ENCODE measurements at regions not wholly inside any gene's neighbourhood (a gene's known extent, or its start where the extent isn't known, plus 50 kb on each side); places are given as distances from the start of the nearest gene placed in this dataset.

DNA sequence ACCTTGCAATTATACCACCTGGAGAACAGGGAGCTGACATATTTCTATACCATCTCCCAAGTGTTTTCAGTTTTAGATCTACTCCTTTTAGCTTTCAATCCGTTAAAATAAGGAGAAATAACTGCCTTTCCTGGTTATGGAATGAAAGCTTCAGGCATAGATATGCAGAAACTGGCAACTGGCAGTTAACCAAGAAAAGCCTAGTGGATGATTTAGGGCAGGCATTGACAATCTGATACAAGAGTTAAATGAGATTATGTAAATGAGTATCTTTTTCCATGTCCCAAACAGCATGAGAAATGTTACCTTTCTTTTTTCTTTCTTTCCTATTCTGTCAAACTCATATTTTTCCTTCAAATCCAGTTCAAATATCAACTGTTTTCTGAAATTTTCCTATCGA is 689.1 kb upstream of the DPPA4 start:
- TF ChIP-seq, protein P1, sequence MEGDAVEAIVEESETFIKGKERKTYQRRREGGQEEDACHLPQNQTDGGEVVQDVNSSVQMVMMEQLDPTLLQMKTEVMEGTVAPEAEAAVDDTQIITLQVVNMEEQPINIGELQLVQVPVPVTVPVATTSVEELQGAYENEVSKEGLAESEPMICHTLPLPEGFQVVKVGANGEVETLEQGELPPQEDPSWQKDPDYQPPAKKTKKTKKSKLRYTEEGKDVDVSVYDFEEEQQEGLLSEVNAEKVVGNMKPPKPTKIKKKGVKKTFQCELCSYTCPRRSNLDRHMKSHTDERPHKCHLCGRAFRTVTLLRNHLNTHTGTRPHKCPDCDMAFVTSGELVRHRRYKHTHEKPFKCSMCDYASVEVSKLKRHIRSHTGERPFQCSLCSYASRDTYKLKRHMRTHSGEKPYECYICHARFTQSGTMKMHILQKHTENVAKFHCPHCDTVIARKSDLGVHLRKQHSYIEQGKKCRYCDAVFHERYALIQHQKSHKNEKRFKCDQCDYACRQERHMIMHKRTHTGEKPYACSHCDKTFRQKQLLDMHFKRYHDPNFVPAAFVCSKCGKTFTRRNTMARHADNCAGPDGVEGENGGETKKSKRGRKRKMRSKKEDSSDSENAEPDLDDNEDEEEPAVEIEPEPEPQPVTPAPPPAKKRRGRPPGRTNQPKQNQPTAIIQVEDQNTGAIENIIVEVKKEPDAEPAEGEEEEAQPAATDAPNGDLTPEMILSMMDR (IDR thresholded peaks at IDR 0.05): no peak
- DNase-seq (ENCODE audit: low spot score): no peak
- Histone ChIP-seq H3K4me3 (no peak overlapping the region), H3K27ac (no peak overlapping the region)

DNA sequence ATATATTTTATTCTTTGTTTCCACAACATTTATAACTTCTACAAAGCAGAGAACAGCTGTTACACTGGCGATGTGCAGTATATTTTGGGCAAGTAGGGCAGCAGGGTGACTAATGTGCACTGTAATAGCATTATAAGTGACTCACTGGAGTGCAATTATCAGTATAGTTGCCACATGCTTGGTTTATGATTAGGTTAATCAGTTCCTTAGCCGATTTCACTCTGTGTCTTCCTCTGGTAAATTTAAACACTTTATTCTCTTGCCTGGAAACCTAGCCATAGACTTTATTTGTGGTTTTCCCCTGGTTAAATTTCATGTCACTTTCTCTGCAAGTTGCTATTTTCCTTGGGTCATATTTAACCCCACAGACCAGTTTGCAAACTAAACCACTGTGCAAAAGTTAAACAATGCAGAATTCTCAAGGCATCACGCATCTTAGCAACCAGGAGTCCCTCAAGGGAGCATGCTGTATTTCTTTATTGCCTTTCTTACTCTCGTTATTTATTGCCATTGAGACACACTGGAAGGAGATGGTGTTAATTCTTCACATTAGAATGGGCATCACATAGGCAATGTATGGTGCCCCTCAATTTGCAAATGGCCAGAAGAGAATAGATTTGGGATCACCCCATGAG is 690.2 kb upstream of the DPPA4 start:
- H3K27ac ChIP-seq: no peak overlapping the region
- TF ChIP-seq, protein P1 (IDR thresholded peaks at IDR 0.05): no peak
- no peak overlapping the region for H3K4me3 ChIP-seq
- no peak for DNase-seq (ENCODE audit: low spot score)

DNA sequence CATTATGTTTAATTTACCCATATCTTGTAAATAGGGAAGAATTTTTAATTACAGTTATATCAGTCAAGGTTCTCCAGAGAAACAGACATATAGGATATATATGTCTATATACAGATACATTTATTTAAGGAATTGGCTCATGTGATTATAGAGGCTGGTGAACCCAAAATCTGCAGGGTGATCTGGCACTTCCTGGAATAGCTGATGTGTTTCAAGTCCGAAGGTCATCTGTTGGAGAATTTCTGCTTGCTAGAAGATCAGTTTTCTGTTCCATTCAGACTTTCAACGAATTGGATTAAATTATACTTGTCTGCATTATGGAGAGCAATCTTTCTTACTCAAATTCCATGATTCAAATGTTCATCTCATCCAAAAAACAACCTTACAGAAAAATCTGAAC is 694.6 kb upstream of the DPPA4 start:
- TF ChIP-seq, protein P1 (IDR thresholded peaks at IDR 0.05): no peak
- H3K4me3 ChIP-seq: no peak overlapping the region
- DNase-seq (ENCODE audit: low spot score): no peak
- H3K27ac ChIP-seq: no peak overlapping the region

DNA sequence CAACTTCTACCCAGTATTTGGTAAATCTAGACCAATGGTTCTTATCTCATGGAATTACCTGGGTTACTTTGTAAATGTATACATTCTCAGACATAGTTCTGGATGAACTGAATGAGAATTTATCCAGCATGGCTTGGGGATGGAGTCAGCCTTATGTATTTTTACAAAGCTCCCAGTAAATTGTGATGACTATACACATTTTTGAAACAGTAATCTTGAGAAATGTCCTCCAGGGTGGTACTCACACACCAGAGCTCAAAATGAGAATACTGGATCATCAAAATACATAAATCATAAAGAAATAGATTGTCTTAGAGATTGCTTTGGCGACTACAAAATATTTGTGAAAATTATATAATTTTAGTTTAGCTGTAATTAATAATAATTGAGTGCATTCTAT is 722.1 kb upstream of the DPPA4 start:
- TF ChIP-seq, protein P1 (IDR thresholded peaks at IDR 0.05): no peak
- DNase-seq (ENCODE audit: low spot score): no peak
- Histone ChIP-seq H3K27ac (no peak overlapping the region), H3K4me3 (no peak overlapping the region)

DNA sequence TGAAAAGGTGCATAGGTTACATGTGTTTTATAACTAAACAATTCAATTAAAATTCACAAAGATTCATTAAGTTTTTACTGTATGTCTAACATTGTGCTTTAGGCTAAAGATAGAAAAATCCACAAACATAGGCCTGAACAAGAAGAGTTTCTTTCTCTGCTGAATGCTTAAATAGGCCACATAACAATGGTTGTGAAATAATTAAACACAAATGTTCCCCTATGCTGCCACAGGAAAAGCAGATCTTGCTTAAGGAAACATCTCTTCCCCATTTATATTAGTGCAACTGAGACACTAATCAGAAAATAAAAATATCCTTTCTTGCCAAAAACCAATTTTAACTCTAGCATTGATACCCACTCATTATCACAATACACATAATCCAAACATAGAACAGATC is 725.4 kb upstream of the DPPA4 start:
- TF ChIP-seq, protein P1 (IDR thresholded peaks at IDR 0.05): no peak
- DNase-seq (ENCODE audit: low spot score): no peak
- H3K4me3 ChIP-seq: no peak overlapping the region
- H3K27ac ChIP-seq: no peak overlapping the region

DNA sequence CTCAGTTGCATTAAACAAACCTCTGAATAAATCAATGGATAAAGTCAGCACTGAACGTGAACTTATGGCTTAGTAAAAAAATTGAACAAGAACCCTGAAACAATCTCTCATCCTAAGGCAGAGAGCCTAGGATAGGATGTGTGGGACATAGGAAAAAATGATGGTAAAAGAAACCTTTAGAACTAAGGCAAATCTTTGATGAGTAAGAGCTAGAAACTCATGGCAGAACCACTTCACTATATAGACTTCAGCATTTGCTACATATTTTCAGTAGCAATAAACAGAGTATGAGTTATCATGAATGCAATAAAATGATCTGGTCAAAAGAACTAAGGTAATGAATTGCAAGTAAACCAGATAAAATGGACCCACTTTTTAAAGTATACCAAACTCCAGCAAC is 725.8 kb upstream of the DPPA4 start:
- DNase-seq (ENCODE audit: low spot score): no peak
- no peak overlapping the region for H3K4me3 ChIP-seq
- TF ChIP-seq, protein P1 (IDR thresholded peaks at IDR 0.05): no peak
- no peak overlapping the region for H3K27ac ChIP-seq

DNA sequence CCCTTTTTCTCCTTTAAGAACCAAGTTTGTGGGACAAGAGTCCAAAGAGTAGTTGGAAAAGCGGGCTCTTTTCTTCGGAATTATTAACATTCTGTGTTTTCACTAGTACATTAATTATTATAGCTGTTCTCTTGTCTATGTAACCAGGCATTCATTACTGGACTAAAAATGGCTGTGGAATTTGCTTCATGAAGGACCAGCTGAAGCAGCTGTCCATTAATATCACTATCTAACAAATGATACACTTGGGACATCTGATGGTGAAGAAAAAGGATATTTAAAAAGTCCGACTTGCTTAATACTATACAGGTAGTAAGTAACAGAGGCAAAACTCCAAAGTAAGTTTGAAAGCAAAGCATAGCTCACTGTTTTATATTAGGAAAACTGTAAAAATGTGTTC is 728.9 kb upstream of the DPPA4 start:
- no peak for DNase-seq (ENCODE audit: low spot score)
- no peak overlapping the region for H3K27ac ChIP-seq
- H3K4me3 ChIP-seq: no peak overlapping the region
- TF ChIP-seq, protein P1 (IDR thresholded peaks at IDR 0.05): no peak
